ENCODE measurements at regions not wholly inside any gene's neighbourhood (a gene's known extent, or its start where the extent isn't known, plus 50 kb on each side); places are given as distances from the start of the nearest gene placed in this dataset.

GRCh38 chr4:59805176-59805575 lies 1395.0 kb upstream of the ADGRL3 start:
- TF ChIP-seq EZH2 (IDR thresholded peaks at IDR 0.05; ENCODE audit: borderline replicate concordance) = no peak
- TF ChIP-seq CTCF (IDR thresholded peaks at IDR 0.05; ENCODE audit: poor library complexity) = no peak

Measured in hepatocyte (in vitro differentiated cells).